Activated CD4-positive, alpha-beta T cell treated with anti-CD3 and anti-CD28 coated beads, Interleukin-2, amount 50 U/mL, for 1 hour (primary cell): ENCODE measurements at regions not wholly inside any gene's neighbourhood (a gene's known extent, or its start where the extent isn't known, plus 50 kb on each side); places are given as distances from the start of the nearest gene placed in this dataset.

ENCODE experiments used
- DNase-seq: peaks from one replicate; pipeline ENCODE4 v3.0.0-alpha.2; 2020

DNA sequence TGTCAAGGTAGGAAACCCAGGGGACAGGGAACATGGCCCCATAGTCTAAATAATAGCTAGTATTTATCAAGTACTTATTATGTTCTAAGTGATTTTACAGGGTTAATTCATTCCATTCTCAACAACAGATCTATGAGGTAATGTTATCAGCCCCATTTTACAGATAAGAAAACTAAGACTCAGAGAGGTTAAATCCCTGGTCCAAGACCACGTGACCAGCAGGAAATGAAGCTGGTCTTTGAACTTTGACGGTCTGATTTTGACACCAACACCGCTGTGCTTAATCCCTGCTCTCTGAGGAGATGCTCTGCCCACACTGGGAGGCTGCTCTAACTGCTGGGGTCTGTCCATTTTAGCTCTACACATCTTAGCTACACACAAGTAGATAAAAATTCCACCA lies 253.5 kb downstream of the SPTSSA start:
- no peak for DNase-seq

DNA sequence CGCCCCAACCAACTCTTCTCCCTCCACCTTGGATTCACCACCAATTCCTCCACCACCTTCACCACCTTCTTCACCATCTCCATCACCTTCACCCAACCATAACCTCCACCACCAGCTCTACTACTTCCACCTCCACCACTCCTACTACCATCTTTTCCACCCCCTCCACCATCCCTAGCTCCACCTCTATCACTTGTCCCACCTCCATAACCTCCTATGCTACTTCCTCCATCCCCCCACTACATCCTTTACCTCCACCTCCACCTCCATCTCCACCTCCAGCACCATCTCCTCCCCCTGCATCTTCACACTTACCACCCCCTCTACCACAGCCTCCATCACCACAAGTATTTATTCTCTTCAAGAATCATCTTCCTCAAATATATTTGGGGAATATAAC lies 254.9 kb upstream of the EGLN3 start:
- DNase-seq: no peak

DNA sequence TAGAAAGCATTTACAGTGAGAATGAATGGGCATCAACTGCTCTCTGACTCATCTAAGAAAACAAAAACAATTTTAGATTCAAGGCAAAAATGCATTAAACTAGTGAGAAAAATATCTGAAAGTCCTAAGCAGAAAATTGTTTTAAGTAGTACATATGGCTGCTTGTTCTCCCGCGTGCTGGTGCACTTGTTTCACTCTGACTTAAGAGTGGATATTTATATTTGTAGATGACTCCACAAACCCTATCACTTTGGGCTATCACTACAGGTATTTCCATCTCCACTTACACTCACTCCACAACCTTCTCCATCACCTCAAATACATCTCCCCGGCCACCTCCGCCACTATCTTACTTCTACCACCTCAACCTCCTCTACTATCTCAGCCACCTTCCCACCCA lies 253.9 kb upstream of the EGLN3 start:
- DNase-seq: no peak

DNA sequence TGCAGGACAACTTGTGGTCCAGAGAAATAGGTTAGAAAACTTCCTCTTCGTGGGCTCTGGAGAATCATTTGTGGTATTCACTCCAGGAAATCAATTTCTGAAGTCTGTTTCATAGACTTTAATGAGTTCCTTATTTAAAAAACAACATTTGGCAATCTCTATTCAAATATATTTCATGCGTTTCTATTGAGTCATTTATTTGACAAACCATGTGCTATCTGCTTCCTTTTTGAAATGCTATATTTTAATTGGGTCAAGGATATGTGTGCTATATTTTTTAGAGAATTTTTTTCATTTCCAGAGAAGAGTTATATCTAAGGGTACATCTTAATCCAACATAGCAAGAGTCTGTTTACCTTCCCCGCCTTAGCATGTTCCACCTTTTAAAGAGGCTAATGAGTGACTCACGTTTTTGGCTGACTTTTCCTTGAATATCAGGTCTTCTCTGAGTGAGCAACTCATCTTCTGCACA lies 252.4 kb upstream of the EGLN3 start:
- no peak for DNase-seq

DNA sequence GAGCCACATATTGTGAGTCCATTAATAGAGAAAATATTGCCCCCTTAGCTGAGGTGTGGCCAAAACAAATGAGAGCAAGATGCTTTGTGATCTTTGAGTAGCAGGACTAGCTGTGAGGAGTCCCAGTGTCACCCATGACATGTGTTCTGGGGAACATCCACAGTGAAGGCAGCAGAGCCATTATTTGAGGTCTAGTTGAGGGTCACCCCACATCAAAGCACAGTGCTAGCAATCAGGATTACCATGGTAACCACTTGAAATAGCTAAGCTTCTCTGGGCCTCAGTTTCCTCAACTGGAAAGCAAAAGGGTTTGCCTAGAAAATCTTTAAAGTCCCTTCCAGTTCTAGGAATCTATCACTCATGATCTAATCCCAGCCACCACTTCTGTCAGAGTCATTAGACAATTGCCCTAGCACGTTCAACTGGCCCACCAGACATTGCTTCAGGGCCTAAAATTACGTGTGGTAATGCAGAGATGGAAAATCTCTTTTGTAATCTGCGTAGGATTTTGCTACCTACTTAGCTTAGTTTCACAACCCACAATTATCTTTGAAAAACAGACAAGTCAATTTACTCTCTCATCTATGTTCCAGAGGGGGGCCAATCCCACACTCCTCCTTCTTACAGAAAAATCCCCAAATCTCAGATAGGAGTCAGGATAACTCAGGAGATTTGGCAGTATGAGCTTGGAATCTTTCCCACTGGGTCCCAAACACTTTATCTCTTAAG lies 251.2 kb upstream of the EGLN3 start:
- DNase-seq: no peak

DNA sequence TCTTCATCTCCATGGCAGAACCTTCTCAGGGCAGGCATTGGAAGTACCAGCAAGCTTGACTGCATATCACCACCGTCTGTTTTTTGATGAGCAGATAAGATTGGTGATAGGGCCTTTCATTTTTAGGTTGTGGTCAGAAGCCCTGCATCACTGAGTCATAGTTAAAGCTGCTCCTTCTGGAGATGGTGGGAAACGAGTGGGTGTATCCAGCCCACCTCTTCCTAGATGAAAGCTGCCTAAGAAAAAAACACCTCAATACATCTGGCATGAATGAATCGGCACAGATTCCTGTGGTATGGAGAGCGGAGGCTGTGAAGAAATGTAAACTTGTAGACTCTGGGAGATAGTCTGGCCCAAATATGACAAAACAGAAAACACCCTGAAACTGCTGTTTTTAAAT lies 248.7 kb upstream of the EGLN3 start:
- no peak for DNase-seq

DNA sequence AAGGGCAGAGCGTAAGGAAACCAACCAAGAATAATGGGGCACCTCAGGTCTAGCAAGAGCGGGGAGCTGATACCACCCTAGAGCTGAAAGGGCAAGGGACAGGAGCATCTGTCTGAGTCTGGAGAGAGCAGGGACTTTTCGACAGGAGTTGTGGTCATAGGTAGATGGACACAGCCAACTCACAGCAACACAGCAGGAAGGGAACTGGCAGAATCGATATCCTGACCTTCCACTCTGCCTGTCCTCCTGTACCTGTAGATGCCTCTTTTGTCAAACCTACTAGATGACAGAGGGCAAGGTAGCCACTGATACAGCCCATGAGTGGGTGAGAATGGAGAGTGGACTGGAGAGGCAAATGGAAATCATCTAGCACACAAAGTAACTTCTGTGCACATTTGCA lies 247.2 kb upstream of the EGLN3 start:
- DNase-seq: no peak

DNA sequence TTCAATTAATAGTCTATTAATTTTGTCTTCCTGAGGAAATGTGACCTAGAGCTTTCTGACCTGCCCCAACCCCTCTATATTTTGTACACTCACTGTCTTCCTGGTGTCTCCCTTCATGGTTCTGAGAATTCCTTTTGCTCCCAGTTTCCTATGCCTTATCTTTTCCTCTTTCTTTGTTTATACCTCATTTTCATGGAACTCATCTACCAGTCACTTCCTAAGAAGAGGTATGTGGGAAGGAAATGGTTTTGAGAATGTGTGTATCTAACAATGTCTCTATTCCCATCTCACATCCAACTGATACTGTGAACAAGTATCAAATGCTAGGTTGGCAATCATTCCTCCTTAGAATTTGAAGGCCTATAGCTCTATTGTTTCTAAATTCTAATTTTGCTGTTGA lies 245.1 kb upstream of the EGLN3 start:
- no peak for DNase-seq

DNA sequence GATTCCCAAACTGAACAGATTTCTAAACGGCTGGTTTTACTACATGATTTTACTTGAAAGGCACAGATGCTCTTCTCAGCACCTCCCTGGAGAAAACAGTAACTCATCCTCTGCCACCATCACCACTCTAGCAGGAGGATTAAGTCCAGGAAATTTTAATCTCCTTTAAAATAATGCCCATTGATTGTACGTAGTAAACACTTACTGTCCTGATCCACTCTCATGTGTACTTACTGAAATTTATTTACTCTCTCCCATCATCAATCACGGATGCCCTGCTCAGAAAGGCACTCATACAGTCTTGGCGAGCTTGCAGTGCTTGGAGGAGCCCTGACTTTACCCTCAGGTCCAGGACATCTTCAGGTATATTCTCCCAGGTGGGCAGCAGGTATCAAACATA lies 239.8 kb upstream of the EGLN3 start:
- DNase-seq: no peak

DNA sequence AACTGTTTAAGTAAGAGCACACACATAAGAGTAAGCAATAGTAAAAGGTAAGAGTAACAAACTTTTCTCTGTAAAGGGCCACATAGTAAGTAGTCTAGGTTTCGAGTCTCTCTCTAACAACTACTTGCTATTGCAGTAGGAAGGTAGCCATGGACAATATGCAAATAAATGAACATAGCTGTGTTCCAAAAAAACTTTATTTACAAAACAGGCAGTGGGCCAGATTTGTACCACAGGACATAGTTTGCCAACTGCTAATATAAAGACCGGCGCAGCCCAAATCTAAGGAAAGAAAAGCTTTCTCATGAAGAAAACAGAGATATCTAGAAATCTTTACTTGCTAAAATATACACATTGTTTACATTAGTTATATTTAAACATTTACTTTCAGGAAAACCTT lies 239.0 kb upstream of the EGLN3 start:
- no peak for DNase-seq

DNA sequence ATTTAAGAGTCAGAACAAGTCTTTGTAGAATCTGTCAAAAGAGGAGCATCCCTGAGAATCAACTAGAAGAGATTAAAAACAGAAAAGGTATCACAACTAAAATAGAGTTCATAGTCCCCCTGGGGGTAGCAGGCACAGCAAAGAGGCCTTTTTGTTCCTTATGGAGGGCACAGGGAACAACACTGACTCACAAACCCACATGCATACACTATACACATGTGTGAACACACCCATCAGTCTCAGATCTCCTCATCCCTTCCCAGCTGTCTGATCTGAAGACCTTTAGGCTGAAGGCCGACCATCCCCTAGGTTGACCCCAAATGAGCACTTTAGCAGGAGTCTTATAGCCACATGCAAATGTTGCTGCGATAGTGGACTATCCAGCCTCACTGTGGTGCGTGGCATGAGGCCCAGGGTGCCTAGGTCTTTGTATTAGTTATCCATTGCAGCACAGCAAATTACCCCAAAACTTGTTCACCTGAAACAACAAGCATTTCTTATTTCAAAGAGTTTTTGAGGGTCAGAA lies 236.7 kb upstream of the EGLN3 start:
- no peak for DNase-seq

DNA sequence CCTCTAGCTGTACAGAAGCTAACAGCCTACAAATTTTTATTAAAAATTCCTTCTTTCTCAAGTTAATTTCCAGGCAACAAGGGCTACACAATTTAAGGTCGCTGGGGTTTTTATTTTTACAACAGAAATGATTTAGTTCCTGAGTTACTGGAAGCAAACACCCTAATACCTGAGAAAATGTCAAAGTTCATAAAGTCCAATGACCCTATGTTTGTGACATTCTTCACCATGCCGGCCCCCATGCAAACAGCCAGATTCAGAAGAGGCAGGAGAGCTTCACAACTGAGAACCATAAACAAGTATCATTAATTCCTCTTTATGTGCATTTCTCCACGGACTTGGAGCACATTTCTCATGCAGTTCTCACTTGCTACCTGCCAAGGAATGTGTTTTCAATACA lies 236.2 kb upstream of the EGLN3 start:
- DNase-seq: no peak

DNA sequence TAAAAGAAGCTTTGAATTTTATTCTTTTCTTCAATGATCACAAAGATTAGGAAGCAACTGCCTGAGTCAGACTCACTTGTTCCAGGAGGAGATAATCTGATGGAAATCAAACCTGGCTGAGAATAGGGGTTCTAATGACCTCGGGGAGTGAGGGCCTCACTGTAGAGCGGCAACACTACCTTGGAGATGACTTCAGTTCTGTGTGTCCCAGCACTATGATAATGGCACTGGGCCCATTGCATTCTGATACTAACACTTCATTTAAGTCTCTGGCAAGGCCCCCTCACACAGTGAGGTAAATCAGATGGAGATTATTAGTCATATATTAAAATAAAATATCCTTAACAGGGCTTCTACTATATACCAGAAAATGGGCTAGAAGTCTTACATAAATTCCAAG lies 233.3 kb upstream of the EGLN3 start:
- DNase-seq: no peak

DNA sequence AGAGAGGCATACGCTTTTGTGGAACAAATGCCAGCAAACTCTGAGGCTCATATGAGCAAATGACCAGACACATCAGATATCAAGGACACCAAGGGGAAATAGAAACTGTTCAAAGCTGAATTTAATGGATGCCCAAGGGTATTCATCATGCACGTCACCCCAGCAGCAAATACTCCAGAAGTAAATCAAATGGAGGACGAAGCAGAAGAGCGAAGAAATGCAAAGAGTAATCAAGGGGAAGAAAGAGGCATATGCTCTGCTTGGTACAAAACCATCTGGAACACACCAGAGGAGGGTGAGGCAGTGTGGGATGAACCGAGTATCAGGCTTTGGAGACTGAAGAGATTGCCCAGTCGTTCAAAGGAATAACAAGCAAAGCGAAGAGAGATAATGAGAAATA lies 232.6 kb upstream of the EGLN3 start:
- DNase-seq: no peak

DNA sequence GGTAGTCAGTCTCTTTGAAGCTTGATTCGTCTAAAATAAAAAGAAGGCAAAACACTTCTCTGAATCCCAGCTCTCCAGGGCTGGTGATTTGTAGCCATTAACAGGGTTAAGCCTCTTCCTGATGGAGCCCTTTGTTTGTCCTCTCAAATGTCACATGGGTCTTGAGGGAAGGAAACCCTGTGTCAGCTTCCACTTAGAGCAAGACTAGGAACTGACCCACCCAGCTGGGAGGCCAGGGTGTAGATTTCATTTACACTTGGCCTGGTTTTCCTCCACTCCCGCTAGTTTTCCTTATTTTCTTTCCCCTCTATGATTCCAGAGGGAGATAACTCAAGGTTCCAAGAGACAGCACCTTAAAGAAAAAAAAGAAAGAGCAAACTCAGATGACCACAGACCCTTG lies 230.5 kb upstream of the EGLN3 start:
- DNase-seq: no peak

DNA sequence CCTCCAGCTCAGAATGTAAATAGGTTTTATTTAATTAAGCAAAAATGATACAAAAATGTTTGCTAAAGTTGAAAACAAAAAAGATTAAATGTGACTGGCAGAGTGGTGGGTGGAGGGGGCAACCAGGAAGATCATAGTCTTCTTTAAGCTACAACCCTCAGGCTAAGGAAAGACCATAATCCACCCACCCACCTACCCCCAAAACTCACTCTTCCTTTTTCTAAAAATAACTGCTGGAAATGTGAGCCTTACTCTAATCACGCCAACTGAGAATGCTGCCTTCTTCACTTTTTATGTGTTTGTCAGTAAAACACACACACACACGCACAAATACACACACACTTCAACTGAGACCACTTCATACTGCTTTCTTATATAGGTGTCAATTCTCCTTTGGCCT lies 230.0 kb upstream of the EGLN3 start:
- no peak for DNase-seq

DNA sequence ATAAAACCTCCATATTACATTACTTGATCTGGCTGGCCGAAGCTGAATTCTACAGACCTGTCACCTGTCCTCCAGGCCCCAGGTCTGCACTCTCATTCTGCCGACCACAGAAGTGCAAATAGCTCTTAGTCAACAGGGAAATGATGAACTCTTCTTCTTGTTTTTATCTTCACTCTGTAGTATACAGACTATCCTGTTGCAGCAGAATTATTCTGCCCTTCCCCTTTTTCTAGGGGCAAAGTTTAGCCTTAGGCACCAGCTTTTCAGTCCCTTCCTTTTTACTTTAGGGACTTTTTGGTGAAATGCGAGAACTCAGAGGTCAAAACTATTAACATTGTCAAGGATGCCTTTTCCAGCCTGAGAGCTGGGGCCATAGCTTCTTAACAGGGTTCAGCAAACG lies 229.6 kb upstream of the EGLN3 start:
- DNase-seq: no peak

DNA sequence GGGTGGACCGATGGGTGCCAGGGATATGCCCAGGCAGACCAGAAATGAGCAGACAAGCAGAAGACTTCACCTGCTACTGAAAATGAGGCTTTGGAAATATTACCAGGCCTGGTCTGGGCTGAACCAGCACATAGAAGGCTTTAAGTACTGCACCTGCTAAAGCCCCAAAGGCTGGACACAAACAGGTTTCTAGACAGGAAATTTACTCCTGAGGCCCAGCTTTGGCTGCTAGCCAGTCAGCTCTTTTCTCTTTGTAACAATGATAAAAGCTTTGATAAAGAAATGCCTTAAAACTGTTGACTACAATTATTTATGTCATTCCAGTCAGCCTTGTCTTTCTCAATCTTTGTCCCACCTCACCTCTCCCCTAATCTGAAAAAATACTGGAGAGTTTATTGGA lies 228.9 kb upstream of the EGLN3 start:
- no peak for DNase-seq

DNA sequence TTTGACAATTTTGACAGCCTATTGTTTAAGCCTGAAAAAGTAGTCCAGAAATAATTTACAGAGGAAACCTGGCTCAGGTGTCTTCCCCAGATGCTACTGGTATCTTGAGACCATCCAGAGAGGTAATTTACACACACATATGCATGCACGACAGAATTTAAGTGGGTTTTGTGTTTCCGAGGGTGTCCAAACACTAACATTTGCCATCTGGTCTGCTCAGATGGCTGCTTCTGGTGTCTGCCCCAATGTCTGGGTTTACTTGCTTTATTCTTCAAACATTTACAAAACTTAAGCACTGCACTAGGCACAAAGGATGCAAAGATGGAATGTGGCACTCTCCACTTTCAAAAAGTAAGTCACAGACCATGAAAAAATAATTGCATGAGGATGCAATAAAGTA lies 226.6 kb upstream of the EGLN3 start:
- no peak for DNase-seq

DNA sequence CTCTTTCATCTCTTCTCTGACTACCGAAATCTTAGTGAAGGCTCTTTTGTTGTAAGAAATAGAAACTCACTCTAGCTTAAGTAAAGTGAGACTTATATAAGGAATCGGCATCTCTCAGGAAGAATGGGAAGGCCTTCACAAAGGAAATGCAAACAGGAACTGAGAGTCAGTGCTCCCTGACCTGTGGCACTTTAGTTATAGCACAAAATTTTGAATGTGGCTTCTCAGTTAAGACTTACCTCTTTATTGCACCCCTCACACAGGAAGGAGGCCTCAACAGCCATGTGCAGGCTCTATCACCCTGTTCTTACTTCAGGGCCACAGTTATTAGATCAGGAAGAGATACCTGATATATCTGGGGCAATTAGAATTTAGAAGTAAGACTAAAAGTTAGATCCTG lies 224.7 kb upstream of the EGLN3 start:
- DNase-seq: no peak

DNA sequence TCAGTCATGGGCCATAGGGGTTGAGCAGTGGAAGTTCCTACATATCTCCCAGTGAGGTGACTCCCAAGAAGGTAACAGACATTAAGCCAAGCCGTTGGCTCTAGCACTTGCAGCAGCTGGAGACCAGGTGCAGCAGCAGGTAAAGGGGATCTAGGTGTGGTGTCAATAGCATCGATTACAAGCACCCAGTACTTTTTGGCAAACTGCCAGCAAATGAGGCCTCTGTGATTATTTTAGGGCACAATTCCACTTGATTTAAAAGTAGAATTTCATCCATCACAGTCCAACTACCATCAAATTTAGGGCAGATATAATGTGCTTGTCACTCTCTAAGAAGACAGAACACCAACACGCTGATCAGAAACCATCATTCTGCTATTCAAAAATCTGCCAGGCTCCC lies 224.1 kb upstream of the EGLN3 start:
- no peak for DNase-seq

DNA sequence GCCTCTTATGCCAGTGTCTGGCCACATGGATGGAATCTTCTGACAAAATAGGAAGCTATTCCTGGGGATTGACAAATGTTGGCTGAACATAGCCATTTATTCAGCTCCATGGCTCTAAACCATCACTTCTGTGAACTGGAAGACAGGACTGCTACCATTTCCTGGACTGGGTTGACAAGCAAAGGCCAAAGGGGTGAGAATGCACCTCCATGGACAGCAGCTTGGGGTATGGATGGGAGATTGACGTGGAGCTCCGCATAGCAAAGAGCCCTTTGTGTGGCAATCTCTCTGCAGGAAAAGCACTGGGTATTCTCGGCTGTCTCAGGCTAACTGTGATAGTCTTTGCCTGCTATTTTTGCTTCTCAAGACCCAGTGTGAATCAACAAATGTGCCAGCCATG lies 223.0 kb upstream of the EGLN3 start:
- no peak for DNase-seq

DNA sequence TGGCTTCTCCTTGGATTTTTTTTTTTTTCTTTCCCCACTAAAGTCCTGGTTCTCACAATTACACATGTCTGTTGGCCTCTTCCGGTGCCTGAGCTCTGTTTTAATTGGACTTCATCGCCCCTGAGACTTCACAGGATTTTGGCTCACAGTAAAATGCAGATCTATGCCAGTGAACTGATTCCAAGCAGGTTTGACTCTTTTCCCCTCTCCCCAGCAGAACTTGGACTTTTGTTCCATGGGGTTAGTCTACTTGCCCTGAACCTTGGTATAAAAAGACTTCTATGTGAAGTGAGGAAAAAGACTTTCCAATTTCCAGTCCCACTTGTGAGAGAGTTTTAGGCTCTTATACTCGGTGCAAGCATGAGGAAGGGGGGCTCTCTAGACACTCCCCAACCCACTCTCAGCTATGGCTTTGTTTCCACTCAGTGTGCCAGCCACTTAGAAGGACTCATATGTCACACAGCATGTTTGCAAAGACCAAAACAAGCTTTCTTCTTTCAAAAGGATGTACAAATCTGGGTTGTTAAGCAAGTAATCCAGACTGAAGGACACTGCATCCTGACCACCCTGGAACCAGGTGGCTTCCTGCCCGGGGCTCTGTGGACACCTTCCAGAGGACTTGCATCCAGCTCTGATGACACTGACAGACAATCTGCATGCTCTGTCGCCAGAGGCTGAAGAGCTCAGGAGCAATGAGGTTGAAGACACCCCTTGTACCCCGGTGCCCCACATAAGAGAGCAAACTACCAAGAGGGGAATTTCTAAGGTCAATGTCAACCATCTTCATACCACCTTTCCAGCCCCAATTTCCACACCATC lies 221.9 kb upstream of the EGLN3 start:
- DNase-seq: no peak

DNA sequence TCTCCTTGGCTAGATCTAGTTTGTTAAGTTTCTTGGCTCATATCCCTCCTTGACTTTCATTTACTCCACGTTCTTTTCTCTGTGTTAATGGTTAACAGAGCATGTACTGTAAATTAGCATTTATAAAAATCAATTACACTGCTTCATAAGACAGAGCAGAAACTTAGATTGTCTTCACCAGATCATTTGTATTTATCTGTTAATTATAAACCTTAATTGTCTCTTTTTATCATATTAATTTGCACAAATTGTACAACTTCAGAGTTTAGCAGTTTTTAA lies 221.2 kb upstream of the EGLN3 start:
- DNase-seq: no peak
